Smooth muscle cell of the brain vasculature (primary cell): ENCODE measurements at regions not wholly inside any gene's neighbourhood (a gene's known extent, or its start where the extent isn't known, plus 50 kb on each side); places are given as distances from the start of the nearest gene placed in this dataset.

Source experiments
- DNase-seq: peaks from one replicate; pipeline ENCODE4 v3.0.0-alpha.2; 2012; ENCODE audit warnings: low read depth, low spot score

GRCh38 chr6:19452495-19452894 is 384.7 kb upstream of the ID4 start:
- DNase-seq = no peak

GRCh38 chr6:19454001-19454720 is 383.0 kb upstream of the ID4 start:
- no peak for DNase-seq

DNA sequence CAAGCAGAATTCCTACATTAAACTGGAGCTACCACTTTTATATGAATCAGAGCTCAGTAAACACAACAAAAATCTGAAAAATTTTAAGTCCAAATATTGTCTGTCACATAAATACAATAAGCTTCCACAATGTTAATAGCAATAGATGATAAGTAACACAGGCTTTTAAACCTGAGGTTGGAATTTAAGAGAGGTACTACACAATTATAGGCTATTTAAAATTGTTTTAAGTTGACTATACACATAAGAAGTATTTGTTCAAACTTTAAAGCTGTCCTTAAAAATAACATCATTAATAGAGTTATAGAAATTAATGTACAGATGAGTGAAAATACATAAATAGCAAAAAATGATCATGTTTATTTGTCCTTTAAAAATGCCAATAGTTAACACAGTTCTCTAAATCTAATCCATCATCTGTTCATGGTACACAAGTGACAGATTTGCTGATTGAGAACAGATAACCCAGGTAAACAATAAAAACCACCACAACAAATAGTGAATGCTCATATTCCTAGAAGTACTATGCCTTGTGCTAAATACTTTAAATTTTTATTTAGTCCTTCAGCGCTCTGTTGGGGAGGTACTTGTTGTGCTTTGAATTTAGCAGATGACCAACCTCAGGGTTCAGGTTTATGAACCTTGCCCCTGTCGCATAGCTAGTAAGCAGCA is 382.3 kb upstream of the ID4 start:
- DNase-seq = no peak

- DNase-seq = no peak
Measured at GRCh38 chr6:19463250-19463649, 373.9 kb upstream of the ID4 start.

DNA sequence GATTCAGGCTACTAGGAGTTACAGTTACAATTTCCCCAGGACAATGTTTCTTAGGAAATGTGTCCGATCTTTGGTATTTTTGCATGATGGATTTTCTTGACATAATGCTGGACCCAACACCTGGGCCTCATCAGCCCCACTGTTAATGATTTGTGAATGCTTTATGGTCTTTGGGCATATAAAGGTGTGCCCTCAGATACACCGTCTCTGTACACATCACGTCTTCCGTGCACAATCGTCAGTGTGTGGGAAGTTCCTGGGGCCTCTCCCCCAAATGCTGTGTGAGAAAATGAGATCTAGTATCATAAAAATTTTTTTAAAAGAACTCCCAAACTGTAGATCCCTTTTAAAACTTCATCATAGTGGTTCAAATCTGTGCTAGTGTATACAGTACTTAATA is 373.2 kb upstream of the ID4 start:
- no peak for DNase-seq

DNA sequence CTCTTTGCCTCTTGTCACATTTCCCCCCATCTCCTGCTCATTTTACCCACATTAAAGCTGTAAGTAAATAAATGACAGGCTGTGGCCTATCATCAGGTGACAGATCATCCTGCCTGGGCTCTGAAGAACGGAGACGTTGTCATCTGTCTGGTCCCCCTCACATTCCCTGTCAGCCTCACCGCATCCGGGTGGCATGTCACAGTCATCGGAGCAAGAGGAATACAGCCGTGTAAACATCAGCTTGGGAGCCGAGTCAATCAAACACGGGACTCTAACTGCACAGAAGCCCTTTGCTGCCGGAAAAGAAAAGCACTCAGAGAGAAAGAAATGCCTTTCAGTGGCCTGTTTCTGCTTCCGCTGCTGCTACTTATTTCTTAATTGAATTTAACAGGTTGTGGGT is 371.9 kb upstream of the ID4 start:
- DNase-seq = no peak

DNA sequence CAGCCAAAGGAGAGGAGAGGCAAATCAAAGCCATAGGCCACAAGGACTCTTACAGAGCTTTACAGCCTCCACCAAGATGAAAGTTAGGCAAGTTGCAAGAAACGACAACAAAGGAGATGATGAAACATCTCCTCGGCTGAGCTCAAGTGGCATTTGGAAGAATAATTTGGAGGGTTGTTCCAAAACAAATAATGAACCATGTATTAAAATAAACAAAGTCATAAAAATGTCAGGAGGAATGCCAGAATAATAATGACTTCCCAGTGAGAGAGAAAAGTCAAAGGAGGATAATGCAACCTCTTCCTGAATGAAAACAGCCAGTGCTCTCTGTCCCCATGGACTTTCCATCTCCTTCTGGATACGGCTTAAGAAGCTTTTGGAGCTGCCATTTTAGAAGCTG is 371.4 kb upstream of the ID4 start:
- peak; percentile 40 for DNase-seq

DNA sequence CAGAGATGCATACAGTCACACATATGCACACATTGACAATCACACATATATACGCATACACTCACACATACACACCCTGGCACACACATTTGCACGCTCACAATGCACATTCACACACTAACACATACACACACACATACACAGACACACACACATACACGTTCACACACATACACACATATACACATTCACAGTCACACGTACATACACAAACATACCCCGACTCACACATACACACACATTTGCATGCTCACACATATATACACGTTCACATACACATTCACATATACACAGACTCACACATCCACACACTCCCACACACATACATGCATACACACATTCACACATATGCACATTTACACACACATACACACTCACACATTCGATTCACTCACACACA is 366.8 kb upstream of the ID4 start:
- DNase-seq = no peak

GRCh38 chr6:19472153-19472552 is 365.0 kb upstream of the ID4 start:
- peak; percentile 74 for DNase-seq

DNA sequence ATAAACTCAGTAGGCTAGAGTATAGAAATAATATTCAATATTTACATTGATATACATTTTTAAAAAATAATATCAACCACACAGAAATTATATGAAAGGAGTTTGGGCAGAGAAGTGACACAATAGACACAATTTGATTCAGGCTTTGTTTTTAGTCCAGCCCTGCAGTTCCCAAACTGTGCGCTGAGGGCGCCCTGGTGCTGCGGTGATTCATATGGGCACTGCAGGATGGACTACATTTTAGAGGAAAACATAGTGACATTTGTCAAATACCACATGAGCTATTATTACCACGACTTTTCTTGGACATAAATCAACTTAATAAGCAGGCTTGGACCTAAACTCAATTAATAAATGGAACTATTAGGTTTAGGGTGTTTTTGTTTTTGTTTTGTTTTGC is 364.3 kb upstream of the ID4 start:
- no peak for DNase-seq

GRCh38 chr6:19477563-19477962 is 359.6 kb upstream of the ID4 start:
- DNase-seq = no peak

DNA sequence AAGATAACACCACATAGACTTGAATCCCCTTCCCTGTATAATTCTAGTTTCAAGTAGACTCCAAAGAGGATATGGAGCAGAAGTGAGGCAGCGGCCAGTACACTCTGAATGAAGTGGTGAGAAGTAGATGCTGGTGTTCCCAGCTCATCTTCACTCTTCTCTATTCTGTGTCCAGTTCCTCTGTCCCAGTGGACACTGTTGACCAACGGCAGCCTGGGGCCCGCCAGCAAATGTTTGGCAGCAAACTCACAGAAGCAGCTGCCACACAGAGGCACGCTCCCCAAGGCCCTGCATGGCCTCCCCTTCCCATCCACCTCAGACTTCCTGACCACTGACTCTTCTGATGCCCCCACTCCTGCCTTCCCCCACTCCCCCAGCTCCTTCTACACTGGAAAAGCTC is 358.9 kb upstream of the ID4 start:
- no peak for DNase-seq

DNA sequence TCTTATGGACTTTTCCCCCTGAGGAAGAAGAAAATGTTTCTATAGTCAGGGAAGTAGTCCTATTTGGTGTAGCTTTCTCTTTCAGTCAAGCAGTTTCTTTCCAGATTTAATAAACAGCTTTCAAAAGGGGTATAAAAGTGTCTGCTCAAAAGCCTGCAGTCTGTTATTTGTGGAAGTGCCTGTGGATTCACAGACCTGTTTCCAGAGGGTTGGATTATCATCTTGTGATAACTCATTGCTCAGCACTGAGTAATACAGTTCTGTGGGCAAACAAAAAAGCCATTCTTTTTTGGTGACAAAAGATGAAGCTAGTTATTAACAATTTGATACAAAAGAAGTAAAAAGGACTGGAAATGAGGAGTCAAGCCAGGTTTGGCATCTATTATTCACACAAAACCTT is 358.2 kb upstream of the ID4 start:
- no peak for DNase-seq

DNA sequence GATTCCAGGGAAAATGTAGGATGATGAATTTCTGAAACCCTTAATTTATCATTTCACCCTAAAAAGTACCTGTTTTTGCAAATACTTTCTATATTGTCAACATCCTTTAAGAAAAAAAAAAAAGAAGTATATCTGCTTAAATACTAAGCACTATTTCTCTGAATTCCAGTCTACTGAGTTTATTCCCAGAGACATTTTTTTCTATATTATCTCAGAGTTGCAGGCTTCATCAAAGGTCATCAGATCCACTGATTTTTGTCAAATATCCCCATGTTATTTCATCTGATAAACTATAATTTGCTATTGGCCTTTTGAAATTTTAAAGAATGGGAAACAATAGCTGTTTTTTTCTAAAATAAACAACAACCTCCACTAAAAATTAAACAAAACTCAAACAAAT is 357.6 kb upstream of the ID4 start:
- no peak for DNase-seq

DNA sequence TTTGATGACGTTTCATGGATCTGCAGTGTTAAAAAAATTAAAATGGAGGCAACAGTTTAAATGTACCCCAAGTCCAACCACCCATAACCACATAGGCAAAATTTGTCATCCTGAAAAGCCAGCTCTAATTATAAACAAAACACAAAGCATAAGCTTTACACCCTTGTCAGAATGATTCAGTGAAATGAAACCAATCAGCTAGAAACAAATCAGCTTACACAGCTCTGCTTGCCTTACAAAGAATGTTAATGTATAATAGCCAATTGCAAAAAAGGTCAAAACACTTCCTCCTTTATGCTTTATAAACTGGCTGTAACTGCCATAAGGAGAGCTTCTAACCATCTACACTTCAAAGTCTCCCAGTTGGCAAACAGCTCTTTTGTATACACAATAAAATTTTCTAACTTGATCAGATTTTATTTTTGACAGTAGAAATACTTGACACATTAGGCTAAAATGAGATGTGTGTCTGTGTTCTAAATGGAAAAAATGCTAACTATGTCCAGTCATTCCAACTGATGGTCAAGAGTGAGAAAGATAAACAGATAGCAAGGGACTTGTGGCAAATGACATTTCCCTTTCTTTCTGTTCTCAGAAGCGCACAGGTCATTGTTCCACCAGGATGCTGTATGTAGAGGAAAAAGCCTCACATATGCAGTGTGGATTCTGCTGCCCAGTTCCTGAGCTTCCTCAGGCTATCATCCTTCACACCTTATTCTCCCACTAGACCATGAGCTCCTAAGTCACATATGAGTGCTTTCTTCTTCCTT is 344.3 kb upstream of the ID4 start:
- DNase-seq = no peak

- DNase-seq = no peak
Measured at GRCh38 chr6:19501737-19502245, 335.4 kb upstream of the ID4 start.

DNA sequence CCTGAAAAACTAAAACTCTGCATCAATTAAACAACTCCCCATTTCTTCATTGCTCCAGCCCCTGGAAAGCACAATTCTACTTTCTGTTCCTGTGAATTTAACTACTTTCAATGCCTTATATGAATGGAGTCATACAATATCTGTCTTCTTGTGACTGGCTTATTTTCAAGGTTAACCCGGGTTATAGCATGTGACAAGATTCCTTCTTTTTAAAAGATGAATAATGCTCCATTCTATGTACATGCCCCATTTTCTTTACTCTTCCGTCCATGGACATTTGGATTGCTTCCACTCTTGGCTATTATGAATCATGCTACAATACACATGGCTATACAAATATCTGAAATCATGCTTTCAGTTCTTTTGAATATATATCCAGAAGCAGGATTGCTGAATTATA is 334.9 kb upstream of the ID4 start:
- no peak for DNase-seq

GRCh38 chr6:19515939-19516338 is 321.2 kb upstream of the ID4 start:
- no peak for DNase-seq

DNA sequence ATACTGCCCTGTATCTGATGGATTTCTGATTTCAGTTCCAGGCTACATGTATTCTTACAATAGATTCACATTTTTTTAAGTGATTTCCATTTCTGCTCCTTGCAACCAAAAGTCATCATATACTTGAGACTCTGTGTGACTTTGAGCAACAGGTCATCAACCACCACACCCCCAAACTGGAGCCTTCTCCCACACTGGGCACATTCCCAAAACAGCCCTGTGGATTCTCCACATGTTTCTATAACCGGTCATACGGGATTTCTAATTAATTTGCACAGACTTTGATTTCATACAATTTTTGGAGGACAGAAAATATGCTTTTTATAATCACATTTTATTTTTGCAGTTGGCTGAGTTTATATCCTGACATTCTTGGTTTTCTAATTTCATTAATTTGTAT is 317.2 kb upstream of the ID4 start:
- no peak for DNase-seq

GRCh38 chr6:19524366-19525186 is 312.6 kb upstream of the ID4 start:
- DNase-seq = no peak

DNA sequence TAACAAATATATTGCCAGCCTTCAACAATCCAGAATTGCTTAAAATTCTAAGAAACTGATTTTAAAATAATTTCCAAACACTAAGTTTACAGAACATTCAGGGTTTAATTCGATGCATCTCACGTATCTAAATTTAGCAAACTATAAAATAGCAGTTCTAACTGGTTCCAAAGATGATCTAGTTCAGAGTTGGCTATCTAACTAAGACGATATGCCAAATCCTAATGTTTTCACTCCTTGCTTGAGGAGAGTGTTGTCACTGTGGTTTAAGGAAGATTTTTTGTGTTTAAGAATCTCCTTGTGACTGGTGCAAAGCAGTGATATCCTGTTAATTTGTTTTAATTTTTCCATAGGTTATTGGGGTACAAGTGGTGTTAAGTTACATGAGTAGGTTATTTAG is 311.5 kb upstream of the ID4 start:
- no peak for DNase-seq

GRCh38 chr6:19530188-19530587 is 307.0 kb upstream of the ID4 start:
- DNase-seq = no peak
